T-helper 2 cell (primary cell): ENCODE measurements at regions not wholly inside any gene's neighbourhood (a gene's known extent, or its start where the extent isn't known, plus 50 kb on each side); places are given as distances from the start of the nearest gene placed in this dataset.

ENCODE experiments used
- DNase-seq, 5 experiments: peaks; one replicate each; pipeline versions ENCODE4 v3.0.0 to v3.0.0-alpha.2; 2012 to 2022

- DNase-seq = no peak
Measured at GRCh38 chr13:62294244-62294643, 878.6 kb upstream of the PCDH20 start.

GRCh38 chr13:62292714-62293480 is 877.2 kb upstream of the PCDH20 start:
- DNase-seq = no peak

GRCh38 chr13:62290542-62290941 is 874.9 kb upstream of the PCDH20 start:
- DNase-seq = no peak

- DNase-seq = no peak
Measured at GRCh38 chr13:62287764-62288163, 872.1 kb upstream of the PCDH20 start.

- DNase-seq = no peak
Measured at GRCh38 chr13:62280590-62280989, 864.9 kb upstream of the PCDH20 start.

GRCh38 chr13:62278271-62278670 is 862.6 kb upstream of the PCDH20 start:
- no peak for DNase-seq

- DNase-seq = no peak
Measured at GRCh38 chr13:62251734-62252133, 836.1 kb upstream of the PCDH20 start.

DNA sequence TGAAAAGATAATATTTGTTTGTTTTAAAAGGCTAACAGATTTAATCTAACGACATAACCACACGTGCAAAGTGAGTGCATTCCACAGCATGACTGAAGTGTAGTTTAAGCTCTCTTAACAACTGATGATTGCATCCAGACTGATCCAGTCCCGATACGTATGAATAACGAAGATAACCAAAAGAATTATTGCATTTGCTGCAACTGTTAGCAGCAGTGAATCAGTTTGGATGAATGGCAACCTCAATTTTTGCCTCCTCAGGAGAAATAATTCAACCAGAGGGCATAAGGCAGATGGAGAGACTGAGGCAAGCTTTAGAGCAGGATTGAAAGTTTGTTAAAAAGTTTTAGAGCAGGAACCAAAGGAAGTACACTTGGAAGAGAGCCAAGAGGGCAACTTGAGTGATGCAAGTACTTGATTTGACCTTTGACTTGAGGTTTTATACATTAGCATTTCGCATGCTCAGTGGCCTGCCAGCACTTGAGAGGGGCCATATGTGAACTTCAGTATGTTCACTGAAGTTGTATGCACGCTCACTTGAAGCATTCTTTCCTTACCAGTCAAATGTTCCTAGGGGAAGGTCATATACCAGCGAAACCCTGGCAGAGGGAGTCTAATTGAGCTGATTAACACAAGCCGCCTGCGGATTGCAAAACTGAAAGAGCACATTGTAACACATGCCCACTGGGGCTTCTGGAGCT is 835.0 kb upstream of the PCDH20 start:
- no peak for DNase-seq

DNA sequence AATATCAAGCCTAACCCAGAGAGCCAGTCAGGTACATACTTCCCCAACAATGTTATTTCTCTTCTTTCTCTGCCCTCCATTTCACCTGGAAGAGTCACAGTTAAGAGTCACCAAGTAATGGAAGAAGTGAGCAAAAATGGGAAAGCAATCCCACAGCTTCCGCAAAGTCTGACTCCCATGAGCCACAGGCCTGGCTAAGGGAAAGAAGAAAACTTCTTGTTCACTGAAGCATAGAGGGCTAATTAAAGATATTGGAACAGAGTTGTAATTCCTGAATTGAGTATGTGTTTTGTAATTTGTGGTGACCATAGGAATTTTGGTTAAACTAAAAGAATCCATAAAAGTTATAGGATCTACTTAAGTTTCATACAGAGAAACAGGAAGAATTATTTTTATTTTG is 830.9 kb upstream of the PCDH20 start:
- DNase-seq = no peak

- DNase-seq = no peak
Measured at GRCh38 chr13:62243106-62243505, 827.5 kb upstream of the PCDH20 start.

DNA sequence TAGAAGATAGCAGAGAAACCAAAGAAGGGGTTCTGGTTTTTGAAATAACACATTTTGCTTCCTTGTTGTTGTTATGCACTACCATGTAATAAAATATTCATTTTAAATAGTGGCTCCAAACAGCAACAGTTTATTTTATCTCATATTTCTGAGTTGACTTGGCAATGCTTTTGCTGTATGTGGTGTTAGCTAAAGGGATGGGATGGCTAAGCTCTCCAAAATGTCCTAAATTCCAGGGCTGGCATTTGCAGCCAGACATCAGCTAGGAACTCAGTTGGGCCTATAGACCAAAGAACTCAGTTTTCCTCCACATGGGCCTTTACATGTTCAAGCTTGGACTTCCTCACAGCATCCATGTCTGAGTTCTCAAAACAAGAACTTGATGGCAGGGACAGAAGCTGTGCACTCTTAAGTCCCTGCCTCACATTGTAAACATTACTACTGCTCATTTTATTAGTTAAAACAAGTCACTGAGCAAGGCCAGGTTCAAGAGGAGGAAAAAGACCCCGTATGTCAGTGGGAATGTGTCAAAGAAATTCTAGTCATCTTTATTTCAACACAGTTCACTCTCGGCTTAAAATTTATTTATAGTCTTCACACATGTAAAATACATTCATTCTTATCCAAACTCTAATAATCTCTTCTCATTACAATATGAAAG is 819.3 kb upstream of the PCDH20 start:
- DNase-seq = no peak

- DNase-seq = no peak
Measured at GRCh38 chr13:62210951-62211350, 795.3 kb upstream of the PCDH20 start.

DNA sequence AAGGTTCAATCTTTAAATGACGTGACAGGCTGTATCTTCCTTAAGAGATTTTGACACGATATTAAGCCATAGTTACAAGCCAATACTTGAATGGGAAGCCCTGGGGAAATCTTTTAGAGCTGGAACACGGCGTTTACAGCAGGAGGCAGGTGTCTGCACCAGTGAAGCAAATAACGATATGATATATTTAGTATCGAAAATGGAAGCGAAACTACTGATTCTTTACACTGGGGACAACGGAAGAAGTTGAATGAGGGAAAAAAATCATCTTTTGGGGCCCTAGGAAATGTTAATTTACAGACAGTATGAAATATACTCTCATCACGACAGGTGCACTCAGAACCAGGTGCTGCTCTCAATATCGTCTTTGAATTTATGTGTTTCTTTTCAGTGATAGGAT is 793.9 kb upstream of the PCDH20 start:
- no peak for DNase-seq

DNA sequence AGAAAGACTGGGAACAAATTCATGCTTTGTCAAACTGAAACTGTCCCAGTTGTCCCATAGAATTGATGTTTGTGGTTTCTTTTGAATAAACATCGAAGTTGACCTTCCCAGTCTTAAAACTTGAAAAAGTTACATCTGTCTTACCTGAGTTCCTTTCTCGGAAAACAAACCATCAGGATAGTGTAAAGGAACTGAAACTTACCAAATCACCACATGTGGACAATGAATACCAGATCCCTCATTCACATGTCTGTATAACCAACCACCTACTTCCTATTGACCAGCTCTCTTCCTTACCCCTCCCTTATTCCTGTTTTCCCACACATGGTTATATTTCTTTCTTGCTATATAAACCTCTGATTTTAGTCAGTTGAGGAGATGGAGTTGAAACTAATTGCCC is 791.7 kb upstream of the PCDH20 start:
- DNase-seq = no peak

- DNase-seq = no peak
Measured at GRCh38 chr13:62206165-62206564, 790.5 kb upstream of the PCDH20 start.

DNA sequence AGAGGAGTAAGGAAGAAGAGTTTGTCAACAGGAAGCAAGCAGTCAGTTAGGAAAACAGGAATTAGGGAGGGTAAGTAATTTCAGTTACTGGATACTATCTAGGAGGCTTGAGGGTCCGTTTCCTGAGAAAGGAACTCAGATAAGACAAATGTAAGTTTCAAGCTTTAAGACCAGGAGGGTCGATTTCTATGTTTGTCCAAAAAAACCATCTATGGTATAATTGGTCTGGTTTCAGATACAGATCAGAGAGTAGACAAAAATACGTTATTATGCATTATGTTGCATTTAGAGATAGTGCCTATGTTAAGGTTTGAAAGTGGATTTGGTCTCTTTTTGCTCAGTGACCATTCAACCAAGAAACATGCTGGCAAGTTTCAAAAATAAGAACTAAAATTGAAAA is 789.6 kb upstream of the PCDH20 start:
- no peak for DNase-seq

DNA sequence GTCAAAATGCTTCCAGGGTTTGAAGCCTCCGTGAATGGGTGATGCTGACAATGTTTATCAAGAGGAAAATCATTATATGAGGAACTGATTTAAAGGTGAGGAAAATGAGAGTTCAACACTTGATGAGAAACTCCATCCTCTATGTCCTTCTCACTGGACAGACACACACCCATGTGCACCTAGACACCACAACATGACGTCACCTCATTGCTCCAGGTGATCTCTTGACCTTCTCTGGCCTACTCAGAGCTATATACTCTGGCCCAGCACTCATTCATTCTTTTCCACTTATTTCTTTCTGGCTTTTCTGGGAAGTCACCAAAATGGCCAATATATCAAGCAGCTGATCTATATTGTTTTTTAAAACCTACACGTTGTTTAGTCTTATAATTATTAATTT is 778.7 kb upstream of the PCDH20 start:
- DNase-seq = no peak

- DNase-seq = no peak
Measured at GRCh38 chr13:62193919-62194318, 778.3 kb upstream of the PCDH20 start.

DNA sequence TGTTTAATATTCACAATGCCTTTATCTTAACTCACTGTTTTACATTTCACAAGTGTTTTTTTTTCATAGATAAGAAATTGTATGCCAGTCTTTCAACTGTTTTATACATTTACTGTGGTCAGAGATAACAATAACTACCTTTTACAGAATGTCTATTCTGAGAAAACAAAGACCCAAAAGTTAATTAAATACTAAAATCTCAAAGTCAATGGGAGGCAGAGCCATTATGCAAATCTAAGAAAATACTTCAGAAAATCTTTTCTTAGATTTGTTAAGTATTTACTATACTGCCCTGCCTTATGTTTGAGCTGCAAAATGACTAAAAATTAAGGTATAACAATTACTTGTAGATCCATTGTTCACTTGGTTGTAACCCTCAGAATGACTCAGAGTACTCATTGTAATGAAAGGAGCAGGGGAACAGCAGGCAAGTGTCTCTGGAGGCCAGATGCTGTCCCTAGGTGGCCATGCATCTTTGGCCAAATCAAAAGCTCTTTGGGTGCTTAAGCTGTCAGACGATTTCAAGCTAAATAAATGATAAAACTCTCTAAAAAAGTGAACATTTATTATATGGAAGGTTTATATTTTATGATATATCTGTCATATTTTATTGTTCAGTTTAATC is 770.1 kb upstream of the PCDH20 start:
- no peak for DNase-seq

- no peak for DNase-seq
Measured at GRCh38 chr13:62176051-62176450, 760.4 kb upstream of the PCDH20 start.

GRCh38 chr13:62173958-62174357 is 758.3 kb upstream of the PCDH20 start:
- DNase-seq = no peak

- DNase-seq = no peak
Measured at GRCh38 chr13:62171697-62172096, 756.0 kb upstream of the PCDH20 start.

DNA sequence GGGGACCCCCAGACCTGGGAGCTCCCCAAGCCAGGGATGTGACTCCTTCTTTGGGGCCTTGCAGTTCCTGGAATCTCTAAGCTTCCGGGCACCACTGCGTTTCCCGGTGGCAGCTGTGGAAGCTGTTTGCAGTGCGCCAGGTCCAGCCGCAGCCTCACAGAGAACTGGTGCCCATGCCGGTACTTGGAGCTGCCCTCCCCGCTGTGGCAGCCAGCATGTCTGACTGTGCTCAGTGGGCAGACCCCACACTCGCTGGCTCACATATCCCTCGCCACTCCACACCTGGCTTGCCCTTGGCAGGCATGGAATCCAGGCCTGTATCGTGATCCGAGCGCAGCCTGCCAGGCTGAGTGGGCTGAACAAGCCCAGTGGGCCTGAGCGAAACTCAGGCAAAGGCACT is 753.2 kb upstream of the PCDH20 start:
- DNase-seq = no peak
